PC-3 (cell line): ENCODE measurements at regions not wholly inside any gene's neighbourhood (a gene's known extent, or its start where the extent isn't known, plus 50 kb on each side); places are given as distances from the start of the nearest gene placed in this dataset.

Experiments
- EZH2 ChIP-seq: fragments of 300-600 bp; sonication (generic); IDR thresholded peaks from one replicate; pipeline ENCODE4 v1.6.1; 2017; ENCODE audit warnings: antibody characterized with exemption, mild to moderate bottlenecking, low read length; ENCODE audit not compliant: unreplicated experiment
- EZH2phosphoT487 ChIP-seq: fragments of 300-600 bp; sonication (generic); IDR thresholded peaks from 2 replicates; pipeline ENCODE4 v1.6.1; 2018; ENCODE audit warnings: mild to moderate bottlenecking, antibody characterized with exemption, low read length, borderline replicate concordance
- TF ChIP-seq, protein P1 (sequence below): fragments of 300-600 bp; sonication (generic); conservative IDR thresholded peaks from 2 replicates; pipeline ENCODE4 v1.5.1; 2017; ENCODE audit warnings: antibody characterized with exemption, low read depth, mild to moderate bottlenecking, low read length

DNA sequence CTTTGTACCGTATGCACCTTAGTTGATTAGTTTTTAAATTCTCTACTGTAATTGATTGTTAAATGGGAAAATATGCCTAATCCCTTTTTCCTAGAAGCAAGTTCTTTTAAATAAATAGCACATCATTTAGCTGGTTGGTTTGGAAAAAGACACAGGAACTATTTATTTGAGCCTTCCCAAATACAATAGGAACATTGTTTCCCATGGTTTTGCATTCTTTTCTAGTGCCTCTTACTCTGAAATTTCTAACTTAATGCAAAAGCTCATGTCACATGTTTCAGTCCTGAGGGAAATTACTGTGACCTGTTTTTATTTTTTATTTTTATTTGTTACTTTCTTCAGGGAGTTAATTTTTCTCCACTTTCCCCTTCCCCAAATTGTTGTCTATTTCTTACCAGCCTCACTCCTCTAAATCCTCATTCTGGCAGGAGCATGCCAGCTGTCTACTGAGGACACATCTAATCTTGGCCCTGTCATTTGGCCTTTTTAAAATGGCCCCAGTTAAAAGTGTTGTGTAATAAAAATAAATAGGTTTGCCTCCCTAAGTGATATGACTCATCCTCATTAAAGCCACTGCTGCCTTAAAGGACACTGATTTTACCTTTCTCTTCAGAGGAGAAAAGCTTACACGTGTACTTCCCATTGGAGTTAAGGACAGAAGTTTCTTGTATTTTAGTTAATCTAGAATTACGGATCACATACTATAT lies 94.5 kb downstream of the PPP1R3A start:
- TF ChIP-seq EZH2phosphoT487 (no peak), EZH2 (no peak)
- TF ChIP-seq, protein P1, sequence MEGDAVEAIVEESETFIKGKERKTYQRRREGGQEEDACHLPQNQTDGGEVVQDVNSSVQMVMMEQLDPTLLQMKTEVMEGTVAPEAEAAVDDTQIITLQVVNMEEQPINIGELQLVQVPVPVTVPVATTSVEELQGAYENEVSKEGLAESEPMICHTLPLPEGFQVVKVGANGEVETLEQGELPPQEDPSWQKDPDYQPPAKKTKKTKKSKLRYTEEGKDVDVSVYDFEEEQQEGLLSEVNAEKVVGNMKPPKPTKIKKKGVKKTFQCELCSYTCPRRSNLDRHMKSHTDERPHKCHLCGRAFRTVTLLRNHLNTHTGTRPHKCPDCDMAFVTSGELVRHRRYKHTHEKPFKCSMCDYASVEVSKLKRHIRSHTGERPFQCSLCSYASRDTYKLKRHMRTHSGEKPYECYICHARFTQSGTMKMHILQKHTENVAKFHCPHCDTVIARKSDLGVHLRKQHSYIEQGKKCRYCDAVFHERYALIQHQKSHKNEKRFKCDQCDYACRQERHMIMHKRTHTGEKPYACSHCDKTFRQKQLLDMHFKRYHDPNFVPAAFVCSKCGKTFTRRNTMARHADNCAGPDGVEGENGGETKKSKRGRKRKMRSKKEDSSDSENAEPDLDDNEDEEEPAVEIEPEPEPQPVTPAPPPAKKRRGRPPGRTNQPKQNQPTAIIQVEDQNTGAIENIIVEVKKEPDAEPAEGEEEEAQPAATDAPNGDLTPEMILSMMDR: no peak
